Pancreas (tissue), 10 donors: ENCODE measurements at regions not wholly inside any gene's neighbourhood (a gene's known extent, or its start where the extent isn't known, plus 50 kb on each side); places are given as distances from the start of the nearest gene placed in this dataset.

Experiments
- ATAC-seq, 4 donors: fragments of 200-7000 bp; cut with Tn5 transposase; one replicate each; pipeline versions ENCODE4 v1.8.0 to v1.9.1; 2020; ENCODE audit warnings: mild to moderate bottlenecking in 4 of 4, moderate library complexity in 4 of 4
- DNase-seq, 6 donors: peaks; one replicate each; pipeline ENCODE4 v3.0.0-alpha.2; 2020
- FAIRE-seq: peaks from 2 replicates; lab custom pipeline; 2012; peaks lifted over from hg19 to GRCh38; lab: Jason Lieb, UNC
- H3K27ac ChIP-seq, 4 donors: fragments of 200-600 bp; sonication (generic); 1 replicate in 3 of 4; 2 replicates in 1 of 4; pipeline versions ENCODE4 v1.5.0 to v1.8.0; 2020
- H3K27me3 ChIP-seq, 4 donors: fragments of 200-600 bp; one replicate each; pipeline ENCODE4 v1.8.0; 2021
- H3K36me3 ChIP-seq, 3 donors: fragments of 200-600 bp; sonication (generic) in 1 of 3; one replicate each; pipeline versions ENCODE4 v1.5.0 to v1.8.0; 2020 to 2021
- H3K4me1 ChIP-seq, 3 donors: fragments of 200-600 bp; one replicate each; pipeline ENCODE4 v1.8.0; 2021
- H3K4me3 ChIP-seq, 4 donors: fragments of 200-600 bp; sonication (generic) in 2 of 4; one replicate each; pipeline versions ENCODE4 v1.5.0 to v1.8.0; 2020 to 2021
- H3K9me3 ChIP-seq, 4 donors: fragments of 200-600 bp; one replicate each; pipeline ENCODE4 v1.8.0; 2021
- CTCF ChIP-seq, 4 donors: fragments of 200-600 bp; sonication (generic) in 3 of 4; IDR thresholded peaks; one replicate each; pipeline versions ENCODE4 v1.5.0 to v1.8.0; 2021; ENCODE audit warnings: antibody characterized with exemption in 4 of 4
- WGBS, 2 donors: extraction: QIAGEN DNeasy Blood & Tissue Kit; methylation state at CpG; one replicate each; pipeline ENCODE4 v1.1.7; 2013; 5-methylcytosine and 5-hydroxymethylcytosine counted together
- intact Hi-C, 3 donors: fragments of 100-400 bp; cut with DNase I; formaldehyde crosslinking; loops; one replicate each; pipeline versions ENCODE4 v1.11.1 to v1.14.2; 2022
- donor health status: healthy with polysubstance abuse.
- donor health status: DM: no; HTN: no; CAD: no; lungs with moderate emphysema.
- donor health status: DM: no; HTN: no; CAD: no.
- donor health status: control.
- donor health status: control.
- donor health status: Bipolar disorder and iron deficiency.
- donor health status: DM: yes; HTN: yes; CAD: no.
- donor health status: DM: no; HTN: no; CAD: no.
- donor health status: DM: no; HTN: no; CAD: no.
- donor health status: DM: yes; HTN: yes; CAD: no.

- FAIRE-seq = peak; percentile 65
- no peak for DNase-seq
- peak; percentile 42 to 71 (median 56) for ATAC-seq
- 62 to 80% methylated on average over 4 of the region's 4 CpGs for WGBS, 2 donors
- H3K4me1 ChIP-seq = peaks cover 6 to 32% (median 14%) of the 10 kb centered on the region in 3 donors
- TF ChIP-seq CTCF (IDR thresholded peaks at IDR 0.05) = no peak
- no peaks in the 10 kb centered on the region for H3K36me3 ChIP-seq
- intact Hi-C loops = no loop called here
- H3K27me3 ChIP-seq = no peaks in the 10 kb centered on the region
- H3K4me3 ChIP-seq = no peak overlapping the region
- no peaks in the 10 kb centered on the region for H3K9me3 ChIP-seq
- H3K27ac ChIP-seq = peak overlapping the region in 2 of 4 donors; percentile 2 to 23
These were observed 130.2 kb upstream of the UMPS start for GRCh38 chr3:124599779-124600693.

- Histone ChIP-seq H3K27ac (peak overlapping the region in 2 of 4 donors; percentile 2 to 23), H3K9me3 (no peaks in the 10 kb centered on the region), H3K27me3 (no peaks in the 10 kb centered on the region), H3K4me1 (peaks cover 2 to 25% (median 9%) of the 10 kb centered on the region in 3 donors), H3K4me3 (no peak overlapping the region), H3K36me3 (no peaks in the 10 kb centered on the region)
- DNase-seq (no peak), ATAC-seq (no peak), FAIRE-seq (no peak)
- intact Hi-C loops = no loop called here
- 86 to 93% methylated on average over 4 of the region's 4 CpGs for WGBS, 2 donors
- TF ChIP-seq CTCF (IDR thresholded peaks at IDR 0.05) = no peak
These were observed 129.5 kb upstream of the UMPS start for GRCh38 chr3:124600765-124601164.

DNA sequence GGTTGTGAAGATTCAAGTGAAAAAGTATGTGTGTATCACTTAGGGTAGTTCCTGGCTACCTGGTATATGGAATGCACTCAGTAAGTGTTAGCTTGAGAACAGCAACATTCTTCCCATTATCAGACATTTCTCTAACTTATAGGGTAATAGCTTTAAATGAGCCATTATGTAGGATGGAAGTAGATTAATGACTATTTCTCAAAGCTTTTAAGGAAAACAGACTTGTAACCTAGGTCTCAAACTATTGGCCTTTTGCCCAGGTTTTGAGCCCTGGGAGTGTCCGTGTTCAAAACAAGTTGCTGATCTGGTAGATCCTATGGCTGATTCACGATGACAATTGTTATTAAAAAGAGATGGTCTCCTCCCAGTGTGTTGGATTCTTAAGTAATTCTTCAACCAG, 129.1 kb upstream of the UMPS start:
- ATAC-seq (no peak), DNase-seq (no peak), FAIRE-seq (no peak)
- H3K27me3 ChIP-seq = no peaks in the 10 kb centered on the region
- H3K27ac ChIP-seq = peak overlapping the region in 1 of 4 donors; percentile 23
- intact Hi-C loops = no loop called here
- H3K4me3 ChIP-seq = no peak overlapping the region
- no peaks in the 10 kb centered on the region for H3K9me3 ChIP-seq
- 56 to 62% methylated on average over 2 of the region's 2 CpGs for WGBS, 2 donors
- H3K36me3 ChIP-seq = no peaks in the 10 kb centered on the region
- peaks cover 0 to 22% (median 4%) of the 10 kb centered on the region in 3 donors for H3K4me1 ChIP-seq
- no peak for TF ChIP-seq CTCF (IDR thresholded peaks at IDR 0.05)

- Histone ChIP-seq H3K27ac (no peak overlapping the region), H3K4me3 (no peak overlapping the region), H3K27me3 (no peaks in the 10 kb centered on the region), H3K36me3 (no peaks in the 10 kb centered on the region), H3K9me3 (no peaks in the 10 kb centered on the region), H3K4me1 (peaks cover 4 to 34% (median 4%) of the 10 kb centered on the region in 3 donors)
- WGBS, 2 donors = 38 to 54% methylated on average over 5 of the region's 5 CpGs
- ATAC-seq (peak in 1 of 4 donors; percentile 12), DNase-seq (no peak), FAIRE-seq (no peak)
- TF ChIP-seq CTCF (IDR thresholded peaks at IDR 0.05) = no peak
- intact Hi-C loops = no loop called here
These were observed 127.1 kb upstream of the UMPS start for GRCh38 chr3:124602980-124603627.
